ENCODE measurements at regions not wholly inside any gene's neighbourhood (a gene's known extent, or its start where the extent isn't known, plus 50 kb on each side); places are given as distances from the start of the nearest gene placed in this dataset.

DNA sequence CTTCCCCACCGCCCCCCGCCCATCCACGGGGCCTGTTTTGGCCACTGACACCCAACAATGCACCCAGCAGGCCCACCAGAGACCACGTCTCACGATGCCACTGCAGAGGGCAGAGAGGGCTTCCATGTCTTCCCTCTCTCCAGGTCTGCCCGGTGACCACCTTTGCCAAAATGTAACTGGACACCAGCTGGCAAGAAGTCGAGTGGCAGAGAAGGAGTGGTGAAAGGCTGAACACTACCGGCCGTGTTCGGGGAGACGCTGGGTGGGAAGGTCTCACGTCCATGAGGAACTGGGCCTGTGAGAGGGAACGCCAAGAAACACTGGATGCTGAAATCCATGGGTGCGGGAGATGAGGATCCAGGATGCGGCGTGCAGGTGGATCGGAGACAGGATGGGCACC lies 308.2 kb downstream of the ADGRD1 start:
- Histone ChIP-seq H4K20me1 (ENCODE audit: low read depth) (no peaks in the 10 kb centered on the region), H3K27ac (no peak overlapping the region), H2AFZ (replicated peaks) (no peak overlapping the region), H3K9ac (no peak overlapping the region), H3K36me3 (no peaks in the 10 kb centered on the region), H3K4me1 (no peaks in the 10 kb centered on the region), H3F3A (ENCODE audit: low read depth) (no peaks in the 10 kb centered on the region), H3K9me3 (ENCODE audit: low read depth) (no peaks in the 10 kb centered on the region), H3K4me2 (no peak overlapping the region), H3K79me2 (ENCODE audit: low read depth) (no peaks in the 10 kb centered on the region), H3K4me3 (no peak overlapping the region), H3K27me3 (no peaks in the 10 kb centered on the region)
- DNase-seq (ENCODE audit: low spot score), result no peak
- TF ChIP-seq EZH2phosphoT487 (IDR thresholded peaks at IDR 0.05), result no peak
- TF ChIP-seq EZH2 (IDR thresholded peaks at IDR 0.05), result no peak
- TF ChIP-seq, protein P1, sequence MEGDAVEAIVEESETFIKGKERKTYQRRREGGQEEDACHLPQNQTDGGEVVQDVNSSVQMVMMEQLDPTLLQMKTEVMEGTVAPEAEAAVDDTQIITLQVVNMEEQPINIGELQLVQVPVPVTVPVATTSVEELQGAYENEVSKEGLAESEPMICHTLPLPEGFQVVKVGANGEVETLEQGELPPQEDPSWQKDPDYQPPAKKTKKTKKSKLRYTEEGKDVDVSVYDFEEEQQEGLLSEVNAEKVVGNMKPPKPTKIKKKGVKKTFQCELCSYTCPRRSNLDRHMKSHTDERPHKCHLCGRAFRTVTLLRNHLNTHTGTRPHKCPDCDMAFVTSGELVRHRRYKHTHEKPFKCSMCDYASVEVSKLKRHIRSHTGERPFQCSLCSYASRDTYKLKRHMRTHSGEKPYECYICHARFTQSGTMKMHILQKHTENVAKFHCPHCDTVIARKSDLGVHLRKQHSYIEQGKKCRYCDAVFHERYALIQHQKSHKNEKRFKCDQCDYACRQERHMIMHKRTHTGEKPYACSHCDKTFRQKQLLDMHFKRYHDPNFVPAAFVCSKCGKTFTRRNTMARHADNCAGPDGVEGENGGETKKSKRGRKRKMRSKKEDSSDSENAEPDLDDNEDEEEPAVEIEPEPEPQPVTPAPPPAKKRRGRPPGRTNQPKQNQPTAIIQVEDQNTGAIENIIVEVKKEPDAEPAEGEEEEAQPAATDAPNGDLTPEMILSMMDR (IDR thresholded peaks at IDR 0.05), result no peak
- peaks cover 13% of the 10 kb centered on the region for H3K27me3 Mint-ChIP-seq (ENCODE audit: insufficient read depth, low read depth)
- H3K9me3 Mint-ChIP-seq, result peaks cover 3% of the 10 kb centered on the region
- no peak overlapping the region for H3K4me3 Mint-ChIP-seq
- peak overlapping the region; percentile 29 for H3K27ac Mint-ChIP-seq
- H3K4me1 Mint-ChIP-seq, result no peaks in the 10 kb centered on the region
- H3K36me3 Mint-ChIP-seq, result no peaks in the 10 kb centered on the region

DNA sequence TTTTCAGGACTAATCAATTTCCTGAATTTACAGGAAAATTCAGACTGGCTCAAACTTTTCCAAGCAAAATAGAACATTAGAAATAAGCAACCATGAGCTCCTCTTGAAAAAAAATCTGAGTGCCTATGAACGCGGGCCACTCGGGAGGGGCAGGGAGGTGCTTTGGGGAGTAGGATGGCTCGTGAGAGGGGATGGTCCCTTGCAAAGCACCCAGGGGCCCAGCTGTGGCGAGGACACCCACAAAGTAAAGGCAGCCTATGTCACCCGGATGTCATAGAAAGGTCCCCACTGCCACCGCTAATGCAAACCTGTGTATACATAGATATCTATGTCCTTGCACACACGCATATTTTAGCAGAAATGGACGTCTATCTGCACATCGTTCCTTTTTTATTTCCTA lies 309.9 kb downstream of the ADGRD1 start:
- H3K4me3 ChIP-seq, result no peak overlapping the region
- no peaks in the 10 kb centered on the region for H3K79me2 ChIP-seq (ENCODE audit: low read depth)
- no peak overlapping the region for H2AFZ ChIP-seq (replicated peaks)
- H3K4me2 ChIP-seq, result no peak overlapping the region
- H3K36me3 ChIP-seq, result no peaks in the 10 kb centered on the region
- H3K27me3 ChIP-seq, result no peaks in the 10 kb centered on the region
- peaks cover 11% of the 10 kb centered on the region for H3K27me3 Mint-ChIP-seq (ENCODE audit: insufficient read depth, low read depth)
- DNase-seq (ENCODE audit: low spot score), result no peak
- H3K27ac Mint-ChIP-seq, result peak overlapping the region; percentile 63
- no peaks in the 10 kb centered on the region for H3K9me3 ChIP-seq (ENCODE audit: low read depth)
- TF ChIP-seq, protein P1 (IDR thresholded peaks at IDR 0.05), result no peak
- TF ChIP-seq EZH2phosphoT487 (IDR thresholded peaks at IDR 0.05) (no peak), EZH2 (IDR thresholded peaks at IDR 0.05) (no peak)
- H3K4me1 ChIP-seq, result no peaks in the 10 kb centered on the region
- H3K36me3 Mint-ChIP-seq, result no peaks in the 10 kb centered on the region
- H3K9ac ChIP-seq, result no peak overlapping the region
- peaks cover 3% of the 10 kb centered on the region for H3K9me3 Mint-ChIP-seq
- H3K27ac ChIP-seq, result no peak overlapping the region
- no peaks in the 10 kb centered on the region for H4K20me1 ChIP-seq (ENCODE audit: low read depth)
- peaks cover 10% of the 10 kb centered on the region for H3K4me1 Mint-ChIP-seq
- H3F3A ChIP-seq (ENCODE audit: low read depth), result no peaks in the 10 kb centered on the region
- no peak overlapping the region for H3K4me3 Mint-ChIP-seq

DNA sequence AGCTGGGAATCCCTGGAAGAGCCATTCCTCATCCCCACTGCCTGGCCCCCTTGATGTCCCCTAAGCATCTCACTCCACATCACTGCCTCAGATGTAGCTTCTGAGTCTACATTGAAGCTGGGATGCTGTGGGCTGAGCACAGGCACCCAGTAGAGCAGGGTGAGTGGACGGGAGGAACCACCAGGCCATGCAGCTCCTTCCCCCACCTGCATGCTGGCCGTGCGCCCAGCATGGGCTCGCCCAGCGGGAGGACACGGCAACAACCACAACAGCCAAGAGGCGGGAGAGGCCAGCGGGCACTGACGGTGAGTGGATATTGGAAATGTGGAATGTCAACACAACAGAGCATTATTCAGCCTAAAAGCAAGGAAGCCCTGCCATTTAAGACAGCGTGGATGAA lies 310.9 kb downstream of the ADGRD1 start:
- H3K9me3 Mint-ChIP-seq, result peaks cover 3% of the 10 kb centered on the region

More for the DNA sequence above, 310.9 kb downstream of the ADGRD1 start:
- H3K79me2 ChIP-seq (ENCODE audit: low read depth), result no peaks in the 10 kb centered on the region
- no peaks in the 10 kb centered on the region for H3K36me3 ChIP-seq
- no peak overlapping the region for H3K4me2 ChIP-seq
- H3K36me3 Mint-ChIP-seq, result no peaks in the 10 kb centered on the region
- H3K4me3 ChIP-seq, result no peak overlapping the region
- H3K9ac ChIP-seq, result no peak overlapping the region
- no peaks in the 10 kb centered on the region for H3K9me3 ChIP-seq (ENCODE audit: low read depth)
- H3K4me1 Mint-ChIP-seq, result peaks cover 10% of the 10 kb centered on the region
- peak overlapping the region; percentile 37 for H3K27ac Mint-ChIP-seq
- peaks cover 13% of the 10 kb centered on the region for H3K27me3 Mint-ChIP-seq (ENCODE audit: insufficient read depth, low read depth)
- H3K4me3 Mint-ChIP-seq, result no peak overlapping the region
- no peaks in the 10 kb centered on the region for H3K4me1 ChIP-seq
- DNase-seq (ENCODE audit: low spot score), result no peak
- H4K20me1 ChIP-seq (ENCODE audit: low read depth), result no peaks in the 10 kb centered on the region
- TF ChIP-seq EZH2phosphoT487 (IDR thresholded peaks at IDR 0.05), result no peak
- TF ChIP-seq, protein P1 (IDR thresholded peaks at IDR 0.05), result no peak
- TF ChIP-seq EZH2 (IDR thresholded peaks at IDR 0.05), result no peak
- no peaks in the 10 kb centered on the region for H3K27me3 ChIP-seq
- no peak overlapping the region for H2AFZ ChIP-seq (replicated peaks)
- H3K27ac ChIP-seq, result no peak overlapping the region
- no peaks in the 10 kb centered on the region for H3F3A ChIP-seq (ENCODE audit: low read depth)
